ENCODE measurements at regions not wholly inside any gene's neighbourhood (a gene's known extent, or its start where the extent isn't known, plus 50 kb on each side); places are given as distances from the start of the nearest gene placed in this dataset.

GRCh38 chr6:113500221-113500620 is 356.9 kb upstream of the MARCKS start:
- no peak for TF ChIP-seq CTCF (IDR thresholded peaks at IDR 0.05; ENCODE audit: low read depth, low read length)
- no peak overlapping the region for H3K4me3 ChIP-seq (ENCODE audit: low read depth, low read length)
- DNase-seq (ENCODE audit: low read depth, low spot score): no peak
- in situ Hi-C loops (cut with HindIII; ENCODE audit: low sequenced_read_pairs): no loop called here

GRCh38 chr6:113505084-113505699 is 352.0 kb upstream of the MARCKS start:
- DNase-seq (ENCODE audit: low read depth, low spot score): no peak
- in situ Hi-C loops (cut with HindIII; ENCODE audit: low sequenced_read_pairs): no loop called here
- no peak for TF ChIP-seq CTCF (IDR thresholded peaks at IDR 0.05; ENCODE audit: low read depth, low read length)

GRCh38 chr6:113508249-113508648 is 348.9 kb upstream of the MARCKS start:
- DNase-seq (ENCODE audit: low read depth, low spot score): no peak
- no peak overlapping the region for H3K4me3 ChIP-seq (ENCODE audit: low read depth, low read length)
- no peak for TF ChIP-seq CTCF (IDR thresholded peaks at IDR 0.05; ENCODE audit: low read depth, low read length)
- in situ Hi-C loops (cut with HindIII; ENCODE audit: low sequenced_read_pairs): no loop called here

More at GRCh38 chr6:113505084-113505699, 352.0 kb upstream of the MARCKS start:
- H3K4me3 ChIP-seq (ENCODE audit: low read depth, low read length): no peak overlapping the region

GRCh38 chr6:113511100-113511499 is 346.0 kb upstream of the MARCKS start:
- in situ Hi-C loops (cut with HindIII; ENCODE audit: low sequenced_read_pairs): no loop called here
- TF ChIP-seq CTCF (IDR thresholded peaks at IDR 0.05; ENCODE audit: low read depth, low read length): no peak
- DNase-seq (ENCODE audit: low read depth, low spot score): no peak
- H3K4me3 ChIP-seq (ENCODE audit: low read depth, low read length): no peak overlapping the region

GRCh38 chr6:113512576-113512975 is 344.6 kb upstream of the MARCKS start:
- TF ChIP-seq CTCF (IDR thresholded peaks at IDR 0.05; ENCODE audit: low read depth, low read length): no peak
- DNase-seq (ENCODE audit: low read depth, low spot score): no peak
- in situ Hi-C loops (cut with HindIII; ENCODE audit: low sequenced_read_pairs): no loop called here
- no peak overlapping the region for H3K4me3 ChIP-seq (ENCODE audit: low read depth, low read length)

- no peak for DNase-seq (ENCODE audit: low read depth, low spot score)
- H3K4me3 ChIP-seq (ENCODE audit: low read depth, low read length): no peak overlapping the region
- in situ Hi-C loops (cut with HindIII; ENCODE audit: low sequenced_read_pairs): no loop called here
- no peak for TF ChIP-seq CTCF (IDR thresholded peaks at IDR 0.05; ENCODE audit: low read depth, low read length)
These were observed 344.1 kb upstream of the MARCKS start for GRCh38 chr6:113513086-113513485.

Data from astrocyte of the spinal cord (primary cell).